H9 (cell line): ENCODE measurements at regions not wholly inside any gene's neighbourhood (a gene's known extent, or its start where the extent isn't known, plus 50 kb on each side); places are given as distances from the start of the nearest gene placed in this dataset.
A peak's percentile ranks its signal among the peaks of the same experiment; 100 is the strongest.

Experiments
- DNase-seq: peaks from one replicate; pipeline ENCODE4 v3.0.0-alpha.2; 2017
- H2AFZ ChIP-seq: one replicate; pipeline ENCODE4 v1.6.1; 2013; ENCODE audit warnings: mild to moderate bottlenecking, low read length, control low read depth, moderate library complexity
- H2AK5ac ChIP-seq: 2 replicates; pipeline ENCODE4 v1.6.1; 2013; ENCODE audit warnings: low read length, control low read depth, mixed read lengths; ENCODE audit not compliant: insufficient read length
- H2BK120ac ChIP-seq: one replicate; pipeline ENCODE4 v1.6.1; 2013; ENCODE audit warnings: low read depth, mild to moderate bottlenecking, low read length, control low read depth, inconsistent platforms; ENCODE audit not compliant: poor library complexity, severe bottlenecking
- H2BK12ac ChIP-seq: 2 replicates; pipeline ENCODE4 v1.6.1; 2013; ENCODE audit warnings: low read length, control low read depth, mixed read lengths, low read depth; ENCODE audit not compliant: insufficient read length
- H2BK15ac ChIP-seq: 2 replicates; pipeline ENCODE4 v1.6.1; 2013; ENCODE audit warnings: low read depth, low read length, control low read depth
- H2BK20ac ChIP-seq: one replicate; pipeline ENCODE4 v1.6.1; 2013; ENCODE audit warnings: low read depth, mild to moderate bottlenecking, low read length, control low read depth, inconsistent platforms; ENCODE audit not compliant: poor library complexity, severe bottlenecking
- H2BK5ac ChIP-seq: 2 replicates; pipeline ENCODE4 v1.6.1; 2013; ENCODE audit warnings: low read length, control low read depth, mixed read lengths; ENCODE audit not compliant: insufficient read length
- H3K14ac ChIP-seq: 2 replicates; pipeline ENCODE4 v1.6.1; 2013; ENCODE audit warnings: low read length, control low read depth; ENCODE audit not compliant: insufficient read depth
- H3K18ac ChIP-seq: 2 replicates; pipeline ENCODE4 v1.6.1; 2013; ENCODE audit warnings: low read depth, mild to moderate bottlenecking, mixed read lengths, low read length, control low read depth; ENCODE audit not compliant: insufficient read length
- H3K23ac ChIP-seq: 2 replicates; pipeline ENCODE4 v1.6.1; 2013; ENCODE audit warnings: low read length, control low read depth, mixed read lengths, low read depth; ENCODE audit not compliant: insufficient read length
- H3K23me2 ChIP-seq: 2 replicates; pipeline ENCODE4 v1.6.1; 2013; ENCODE audit warnings: low read depth, mild to moderate bottlenecking, mixed read lengths, low read length, control low read depth; ENCODE audit not compliant: insufficient read length, poor library complexity, severe bottlenecking
- H3K27ac ChIP-seq: 2 replicates; pipeline ENCODE4 v1.5.1; 2013; ENCODE audit warnings: low read length, control low read depth, mixed read lengths, low read depth; ENCODE audit not compliant: insufficient read length
- H3K27me3 ChIP-seq: 2 replicates; pipeline ENCODE4 v1.6.1; 2013; ENCODE audit warnings: low read length, control low read depth, inconsistent platforms; ENCODE audit not compliant: insufficient read depth
- H3K4ac ChIP-seq: 2 replicates; pipeline ENCODE4 v1.6.1; 2013; ENCODE audit warnings: low read depth, mild to moderate bottlenecking, control low read depth, inconsistent platforms, low read length, moderate library complexity
- H3K4me1 ChIP-seq: 2 replicates; pipeline ENCODE4 v1.6.1; 2013; ENCODE audit warnings: low read length, control low read depth, inconsistent platforms; ENCODE audit not compliant: insufficient read depth
- H3K4me2 ChIP-seq: 2 replicates; pipeline ENCODE4 v1.6.1; 2013; ENCODE audit warnings: low read length, control low read depth, mixed read lengths; ENCODE audit not compliant: insufficient read length, insufficient read depth
- H3K56ac ChIP-seq: 2 replicates; pipeline ENCODE4 v1.6.1; 2013; ENCODE audit warnings: low read depth, mild to moderate bottlenecking, mixed read lengths, low read length, control low read depth; ENCODE audit not compliant: insufficient read length
- H3K79me1 ChIP-seq: 2 replicates; pipeline ENCODE4 v1.6.1; 2013; ENCODE audit warnings: low read depth, mild to moderate bottlenecking, moderate library complexity, low read length, control low read depth, inconsistent platforms; ENCODE audit not compliant: insufficient read depth, poor library complexity, severe bottlenecking
- H3K79me2 ChIP-seq: 2 replicates; pipeline ENCODE4 v1.6.1; 2013; ENCODE audit warnings: low read length, control low read depth, inconsistent platforms; ENCODE audit not compliant: insufficient read depth
- H3K9ac ChIP-seq: 2 replicates; pipeline ENCODE4 v1.6.1; 2013; ENCODE audit warnings: low read length, control low read depth, mixed read lengths; ENCODE audit not compliant: insufficient read length; ENCODE audit errors: extremely low read depth
- H3K9me3 ChIP-seq: one replicate; pipeline ENCODE4 v1.6.1; 2013; ENCODE audit warnings: low read depth, low read length, inconsistent platforms; ENCODE audit not compliant: control insufficient read depth
- H3T11ph ChIP-seq: one replicate; pipeline ENCODE4 v1.6.1; 2013; ENCODE audit warnings: mild to moderate bottlenecking, low read length, control low read depth, inconsistent platforms
- H4K20me1 ChIP-seq: one replicate; pipeline ENCODE4 v1.6.1; 2013; ENCODE audit not compliant: control insufficient read depth, insufficient read length, insufficient read depth
- H4K5ac ChIP-seq: 2 replicates; pipeline ENCODE4 v1.6.1; 2013; ENCODE audit warnings: low read depth, mild to moderate bottlenecking, mixed read lengths, low read length, control low read depth; ENCODE audit not compliant: insufficient read length
- H4K8ac ChIP-seq: replicated peaks from 2 replicates; pipeline ENCODE4 v1.6.1; 2013; ENCODE audit warnings: low read length, control low read depth, mixed read lengths, low read depth; ENCODE audit not compliant: insufficient read length
- H4K91ac ChIP-seq: 2 replicates; pipeline ENCODE4 v1.6.1; 2013; ENCODE audit warnings: low read depth, mild to moderate bottlenecking, moderate library complexity, mixed read lengths, low read length, control low read depth; ENCODE audit not compliant: insufficient read length
- H3K27ac Mint-ChIP-seq, 3 experiments: 2 replicates in 2 of 3; 3 replicates in 1 of 3; pipeline ENCODE4 v1.8.0; 2020 to 2021; ENCODE audit warnings: mixed read lengths in 3 of 3, mild to moderate bottlenecking in 1 of 3, moderate library complexity in 1 of 3
- H3K27me3 Mint-ChIP-seq: 2 replicates; pipeline ENCODE4 v1.8.0; 2021; ENCODE audit warnings: low read depth, mild to moderate bottlenecking, moderate library complexity, mixed read lengths
- H3K36me3 Mint-ChIP-seq, 3 experiments: 2 replicates in 2 of 3; 3 replicates in 1 of 3; pipeline ENCODE4 v1.8.0; 2020 to 2021; ENCODE audit warnings: low read depth in 3 of 3, mixed read lengths in 3 of 3; ENCODE audit not compliant: insufficient read depth in 1 of 3
- H3K4me1 Mint-ChIP-seq, 2 experiments: 2 replicates each; pipeline ENCODE4 v1.8.0; 2020; ENCODE audit warnings: mixed read lengths in 2 of 2
- H3K4me3 Mint-ChIP-seq, 2 experiments: 2 replicates in 1 of 2; 3 replicates in 1 of 2; pipeline ENCODE4 v1.8.0; 2020 to 2021; ENCODE audit warnings: mild to moderate bottlenecking in 2 of 2, mixed read lengths in 2 of 2, moderate library complexity in 1 of 2
- H3K9me3 Mint-ChIP-seq, 2 experiments: 2 replicates in 1 of 2; 3 replicates in 1 of 2; pipeline ENCODE4 v1.8.0; 2020; ENCODE audit warnings: mild to moderate bottlenecking in 2 of 2, mixed read lengths in 2 of 2, moderate library complexity in 1 of 2
- CTCF ChIP-seq: fragments of 200-600 bp; sonication (generic); conservative IDR thresholded peaks from 3 replicates; pipeline ENCODE4 v1.8.0; 2021; ENCODE audit warnings: antibody characterized with exemption, mild to moderate bottlenecking
- WGBS: extraction: QIAGEN DNeasy Blood & Tissue Kit; methylation state at CpG from one replicate; pipeline ENCODE4 v1.1.7; 2013; ENCODE audit warnings: missing lambda C conversion rate, low lambda C conversion rate, mixed read lengths; ENCODE audit not compliant: insufficient read length; ENCODE audit errors: extremely low coverage; 5-methylcytosine and 5-hydroxymethylcytosine counted together

- no peak overlapping the region for H3K27ac Mint-ChIP-seq
- no peaks in the 10 kb centered on the region for H3K27me3 ChIP-seq
- no peak overlapping the region for H4K91ac ChIP-seq
- H3K79me1 ChIP-seq: no peaks in the 10 kb centered on the region
- H2AFZ ChIP-seq: no peak overlapping the region
- peaks cover 16 to 19% of the 10 kb centered on the region in 2 experiments for H3K4me1 Mint-ChIP-seq
- no peak overlapping the region for H3K4ac ChIP-seq
- H2BK20ac ChIP-seq: no peak overlapping the region
- H3K36me3 Mint-ChIP-seq: no peaks in the 10 kb centered on the region; a peak in 1 of 7 replicates
- H2AK5ac ChIP-seq: no peak overlapping the region
- no peaks in the 10 kb centered on the region for H3K4me1 ChIP-seq
- no peaks in the 10 kb centered on the region for H3K23me2 ChIP-seq
- peak; percentile 24 for DNase-seq
- H2BK5ac ChIP-seq: no peak overlapping the region
- TF ChIP-seq CTCF: no peak
- no peak overlapping the region for H3K9ac ChIP-seq
- peaks cover 4 to 10% of the 10 kb centered on the region in 2 experiments for H3K9me3 Mint-ChIP-seq
- H3K27me3 Mint-ChIP-seq: peaks cover 63% of the 10 kb centered on the region
- no peak overlapping the region for H3K18ac ChIP-seq
- H4K8ac ChIP-seq: no peak overlapping the region
- H3K9me3 ChIP-seq: no peaks in the 10 kb centered on the region
- H2BK15ac ChIP-seq: no peak overlapping the region
- H4K20me1 ChIP-seq: no peaks in the 10 kb centered on the region
- peak overlapping the region; percentile 56 for H3K14ac ChIP-seq
- WGBS: no CpG with 5 or more reads among the region's 9 CpGs
- H3K4me3 Mint-ChIP-seq: no peak overlapping the region
- no peak overlapping the region for H3T11ph ChIP-seq
- no peak overlapping the region for H4K5ac ChIP-seq
- H2BK120ac ChIP-seq: no peak overlapping the region
- H3K23ac ChIP-seq: no peak overlapping the region
- no peak overlapping the region for H2BK12ac ChIP-seq
- no peak overlapping the region for H3K27ac ChIP-seq
- no peak overlapping the region for H3K4me2 ChIP-seq
- H3K79me2 ChIP-seq: no peaks in the 10 kb centered on the region
- H3K56ac ChIP-seq: no peak overlapping the region
Measured at GRCh38 chr13:111937777-111938311, 129.1 kb upstream of the SOX1 start.
